Fibroblast of villous mesenchyme (primary cell): ENCODE measurements at regions not wholly inside any gene's neighbourhood (a gene's known extent, or its start where the extent isn't known, plus 50 kb on each side); places are given as distances from the start of the nearest gene placed in this dataset.
A peak's percentile ranks its signal among the peaks of the same experiment; 100 is the strongest.

Experiments
- DNase-seq: peaks from one replicate; pipeline ENCODE4 v3.0.0-alpha.2; 2010; ENCODE audit warnings: low read depth
- H3K4me3 ChIP-seq: 2 replicates; pipeline ENCODE4 v1.5.1; 2011; ENCODE audit warnings: low read depth, mild to moderate bottlenecking, low read length
- TF ChIP-seq, protein P1 (sequence below): IDR thresholded peaks from 2 replicates; pipeline ENCODE4 v1.5.1; 2012; ENCODE audit warnings: low read depth, mild to moderate bottlenecking, low read length; ENCODE audit not compliant: insufficient read depth

DNA sequence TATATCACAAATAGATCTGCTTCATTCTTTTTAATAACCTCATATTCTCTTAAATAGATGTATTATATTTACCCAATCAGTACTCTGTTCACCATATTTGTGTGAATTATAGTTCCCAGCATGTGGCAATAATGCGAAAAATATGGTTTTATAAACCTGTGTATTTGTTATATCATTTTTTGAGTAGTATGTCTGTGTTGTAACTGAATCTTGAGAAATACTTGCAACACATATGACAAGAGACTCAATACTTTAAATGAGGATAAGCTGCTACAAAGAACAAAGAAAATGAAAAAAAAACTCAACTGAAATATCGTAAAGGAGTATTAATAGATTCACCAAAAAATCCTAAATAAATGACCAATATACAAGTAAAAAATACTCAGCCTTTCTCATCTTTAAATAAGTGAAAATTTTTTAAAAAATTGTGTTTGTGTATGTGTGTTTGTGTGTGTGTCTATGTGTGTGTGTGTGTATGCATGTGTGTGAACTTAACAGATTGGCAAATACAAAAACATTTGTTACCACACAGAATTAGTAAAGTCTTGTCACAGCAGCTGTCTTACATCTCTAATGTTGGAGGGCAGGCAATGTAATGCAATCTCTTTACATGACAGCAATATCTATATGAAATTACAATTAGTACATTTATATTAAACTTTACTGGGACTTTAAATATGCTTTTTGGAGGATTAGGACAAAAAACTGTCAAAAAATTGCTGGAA is 441.9 kb upstream of the MGAT4C start:
- DNase-seq = peak; percentile 4

DNA sequence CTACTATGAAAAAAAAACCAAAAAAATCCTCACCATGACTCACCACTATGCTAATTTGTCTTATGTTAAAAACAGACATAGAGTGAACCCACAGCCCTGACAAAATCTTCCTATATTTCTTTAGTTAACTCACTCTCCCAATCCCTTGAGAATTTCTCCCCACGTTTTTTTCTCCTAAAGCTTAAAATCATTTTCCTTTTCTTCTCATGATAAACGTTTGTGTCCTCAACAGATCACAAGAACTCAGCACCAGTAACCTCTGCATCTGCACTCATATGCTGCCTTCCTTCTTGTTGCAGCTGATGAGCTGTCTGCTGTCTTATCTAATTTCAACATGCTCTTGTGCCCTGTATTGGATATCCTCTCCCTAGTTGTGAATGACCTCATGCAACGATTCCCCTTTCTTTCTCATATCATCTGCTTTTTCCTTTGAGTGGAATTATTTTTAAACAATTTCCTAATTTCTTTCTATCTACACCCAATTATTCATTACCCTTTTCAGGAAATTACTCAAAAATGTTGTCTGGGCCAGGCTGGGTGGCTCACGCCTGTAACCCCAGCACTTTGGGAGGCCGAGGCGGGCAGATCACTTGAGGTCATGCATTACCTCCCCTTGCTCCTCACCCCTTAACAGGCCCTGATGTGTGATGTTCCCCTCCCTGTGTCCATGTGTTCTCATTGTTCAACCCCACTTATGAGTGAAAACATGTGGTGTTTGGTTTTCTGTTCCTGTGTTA is 427.5 kb upstream of the MGAT4C start:
- H3K4me3 ChIP-seq = no peak overlapping the region
- TF ChIP-seq, protein P1, sequence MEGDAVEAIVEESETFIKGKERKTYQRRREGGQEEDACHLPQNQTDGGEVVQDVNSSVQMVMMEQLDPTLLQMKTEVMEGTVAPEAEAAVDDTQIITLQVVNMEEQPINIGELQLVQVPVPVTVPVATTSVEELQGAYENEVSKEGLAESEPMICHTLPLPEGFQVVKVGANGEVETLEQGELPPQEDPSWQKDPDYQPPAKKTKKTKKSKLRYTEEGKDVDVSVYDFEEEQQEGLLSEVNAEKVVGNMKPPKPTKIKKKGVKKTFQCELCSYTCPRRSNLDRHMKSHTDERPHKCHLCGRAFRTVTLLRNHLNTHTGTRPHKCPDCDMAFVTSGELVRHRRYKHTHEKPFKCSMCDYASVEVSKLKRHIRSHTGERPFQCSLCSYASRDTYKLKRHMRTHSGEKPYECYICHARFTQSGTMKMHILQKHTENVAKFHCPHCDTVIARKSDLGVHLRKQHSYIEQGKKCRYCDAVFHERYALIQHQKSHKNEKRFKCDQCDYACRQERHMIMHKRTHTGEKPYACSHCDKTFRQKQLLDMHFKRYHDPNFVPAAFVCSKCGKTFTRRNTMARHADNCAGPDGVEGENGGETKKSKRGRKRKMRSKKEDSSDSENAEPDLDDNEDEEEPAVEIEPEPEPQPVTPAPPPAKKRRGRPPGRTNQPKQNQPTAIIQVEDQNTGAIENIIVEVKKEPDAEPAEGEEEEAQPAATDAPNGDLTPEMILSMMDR = no peak
- DNase-seq = peak; percentile 31

More for the DNA sequence above, 441.9 kb upstream of the MGAT4C start:
- no peak overlapping the region for H3K4me3 ChIP-seq
- TF ChIP-seq, protein P1 = no peak

DNA sequence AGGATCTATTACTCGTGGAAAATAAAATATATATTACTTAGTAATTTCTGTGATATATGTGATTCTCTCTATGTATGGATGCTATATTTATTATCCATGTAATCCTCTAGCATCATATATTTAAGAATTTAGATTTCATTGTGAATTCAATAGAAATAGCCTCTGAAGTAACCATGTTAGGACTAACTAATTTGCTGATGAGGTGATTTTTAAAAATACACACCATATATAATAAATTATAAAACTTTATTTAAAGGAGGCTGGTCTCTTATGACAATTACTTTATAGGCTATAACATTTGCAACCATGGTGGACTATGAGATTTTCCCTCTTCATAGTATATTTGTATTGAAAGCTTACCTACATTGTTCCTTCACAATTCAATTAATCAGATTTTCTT is 424.9 kb upstream of the MGAT4C start:
- DNase-seq = no peak
- H3K4me3 ChIP-seq = no peak overlapping the region
- TF ChIP-seq, protein P1 = no peak

DNA sequence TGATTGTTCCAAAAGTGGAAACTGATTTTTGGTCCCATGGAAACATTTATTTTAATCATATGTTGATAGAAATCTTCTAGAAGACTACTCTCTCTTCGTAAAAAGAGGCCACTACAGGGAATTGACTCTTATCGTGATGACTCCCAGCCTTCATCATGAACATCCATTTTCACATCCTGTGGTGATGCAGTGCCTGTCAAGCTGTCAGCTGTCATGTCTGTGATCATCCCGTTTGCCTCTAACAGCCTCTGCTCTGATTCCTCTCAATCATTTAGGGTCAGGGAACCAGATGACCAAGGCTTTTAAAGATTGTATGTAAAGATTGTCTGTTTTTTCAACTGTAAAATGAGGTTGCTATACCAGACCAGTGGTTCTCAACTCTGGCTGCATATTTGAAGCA is 419.0 kb upstream of the MGAT4C start:
- no peak overlapping the region for H3K4me3 ChIP-seq
- DNase-seq = no peak
- TF ChIP-seq, protein P1 = no peak

DNA sequence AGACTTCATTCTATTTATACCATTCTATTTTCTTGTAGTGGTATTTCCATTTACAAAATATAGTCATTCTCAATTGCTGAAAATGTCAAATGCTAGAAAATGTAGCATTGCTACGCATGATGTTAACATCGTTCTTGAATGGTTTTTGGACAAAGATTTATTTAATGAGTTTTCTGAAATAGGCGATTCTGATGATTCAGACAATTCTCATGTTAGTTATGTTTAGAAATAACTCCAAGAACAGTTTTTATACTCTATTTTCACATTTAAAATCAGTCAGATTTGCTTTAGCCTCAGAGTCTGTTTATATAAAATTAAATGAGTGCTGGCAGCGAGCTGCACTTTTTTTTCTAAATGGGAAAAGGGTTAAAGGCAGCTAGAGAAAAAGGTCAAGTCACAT is 414.8 kb upstream of the MGAT4C start:
- no peak overlapping the region for H3K4me3 ChIP-seq
- TF ChIP-seq, protein P1 = no peak
- no peak for DNase-seq

DNA sequence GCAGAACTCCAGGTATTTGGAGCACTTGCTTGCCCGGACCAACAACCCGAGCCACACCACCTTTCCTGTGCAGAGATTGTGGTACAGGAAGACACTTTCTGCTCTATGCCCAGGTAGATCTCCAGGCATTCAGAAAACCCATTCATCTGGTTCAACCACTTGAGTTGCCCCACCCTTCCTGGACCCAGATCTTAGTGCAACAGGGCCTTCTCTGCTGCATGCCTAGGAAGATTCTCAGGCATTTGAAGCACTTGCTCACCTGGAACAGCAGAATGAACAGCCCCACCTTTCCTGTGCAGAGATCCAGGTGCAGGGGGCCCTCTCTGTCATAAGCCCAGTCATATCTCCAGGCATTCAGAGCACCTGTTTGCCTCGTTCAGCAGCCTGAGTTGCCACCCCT is 412.8 kb upstream of the MGAT4C start:
- H3K4me3 ChIP-seq = no peak overlapping the region
- DNase-seq = no peak
- TF ChIP-seq, protein P1 = no peak
